HepG2 (cell line): ENCODE measurements at regions not wholly inside any gene's neighbourhood (a gene's known extent, or its start where the extent isn't known, plus 50 kb on each side); places are given as distances from the start of the nearest gene placed in this dataset.

ENCODE experiments used
- ATAC-seq: fragments of 200-7000 bp; cut with Tn5 transposase; 3 replicates; pipeline ENCODE4 v1.9.1; 2020; ENCODE audit warnings: mild to moderate bottlenecking, moderate library complexity
- BruUV-seq: library from RNA; stranded (reverse); fragments of 400-500 nt; replicated peaks from 2 replicates; lab custom pipeline; 2021; lab: Mats Ljungman, UMichigan
- CTCF ChIA-PET: fragments of 300-600 bp; formaldehyde crosslinking; extraction: SDS; loops from one replicate; lab custom pipeline; 2021; ENCODE audit warnings: low total read pairs, inconsistent platforms, low intra/inter-chr PET ratio; lab: Yijun Ruan, JAX
- POLR2A ChIA-PET: fragments of 350-600 bp; sonication (Branson Sonifier 250); formaldehyde crosslinking; loops from one replicate; lab custom pipeline; 2020; ENCODE audit warnings: antibody characterized with exemption, inconsistent platforms; lab: Yijun Ruan, JAX
- DNase-seq: peaks from one replicate; pipeline ENCODE4 v3.0.0-alpha.2; 2015; ENCODE audit warnings: low spot score
- FAIRE-seq: peaks from 3 replicates; lab custom pipeline; 2011; peaks lifted over from hg19 to GRCh38; lab: Jason Lieb, UNC
- H2AFZ ChIP-seq: one replicate; pipeline ENCODE4 v1.6.1; 2011; ENCODE audit warnings: low read length, inconsistent platforms
- H3K27ac ChIP-seq: fragments of 300-600 bp; 3 replicates; pipeline ENCODE4 v1.8.0; 2011; ENCODE audit warnings: mixed run types, mild to moderate bottlenecking, mixed read lengths, low read length, inconsistent platforms; ENCODE audit not compliant: insufficient read depth; ENCODE audit errors: extremely low read length
- H3K27me3 ChIP-seq, 2 experiments: fragments of 200-600 bp in 1 of 2; 2 replicates in 1 of 2; 3 replicates in 1 of 2; pipeline versions ENCODE4 v1.6.0 to v1.8.0; 2011; ENCODE audit warnings: low read length in 2 of 2, mild to moderate bottlenecking in 2 of 2, moderate library complexity in 2 of 2, inconsistent platforms in 1 of 2; ENCODE audit not compliant: insufficient read depth in 2 of 2, control insufficient read depth in 1 of 2
- H3K36me3 ChIP-seq, 2 experiments: fragments of 200-600 bp in 1 of 2; replicated peaks in 1 of 2; 2 replicates in 1 of 2; 3 replicates in 1 of 2; pipeline versions ENCODE4 v1.5.1 to v1.8.0; 2011; ENCODE audit warnings: low read length in 2 of 2, inconsistent platforms in 1 of 2; ENCODE audit not compliant: insufficient read depth in 2 of 2, control insufficient read depth in 1 of 2
- H3K4me1 ChIP-seq: 2 replicates; pipeline ENCODE4 v1.5.1; 2012; ENCODE audit warnings: low read length, inconsistent platforms; ENCODE audit not compliant: insufficient read depth
- H3K4me2 ChIP-seq: 2 replicates; pipeline ENCODE4 v1.6.0; 2011; ENCODE audit warnings: low read depth, low read length, inconsistent platforms
- H3K4me3 ChIP-seq, 3 experiments: fragments of 200-600 bp in 1 of 3; sonication (generic), shearing (Covaris generic) in 1 of 3; replicated peaks in 1 of 3; 2 replicates each; pipeline ENCODE4 v1.5.1; 2011 to 2016; ENCODE audit warnings: low read length in 3 of 3, inconsistent platforms in 2 of 3, low read depth in 2 of 3, mild to moderate bottlenecking in 2 of 3, control low read depth in 1 of 3, mixed read lengths in 1 of 3; ENCODE audit not compliant: insufficient read depth in 1 of 3
- H3K79me2 ChIP-seq: one replicate; pipeline ENCODE4 v1.6.1; 2011; ENCODE audit warnings: low read length, inconsistent platforms; ENCODE audit not compliant: insufficient read depth
- H3K9ac ChIP-seq: 2 replicates; pipeline ENCODE4 v1.6.0; 2011; ENCODE audit warnings: mild to moderate bottlenecking, low read depth, low read length, inconsistent platforms; ENCODE audit not compliant: insufficient read depth
- H3K9me3 ChIP-seq: 2 replicates; pipeline ENCODE4 v1.5.1; 2012; ENCODE audit warnings: mild to moderate bottlenecking, low read length
- H4K20me1 ChIP-seq: 2 replicates; pipeline ENCODE4 v1.6.0; 2011; ENCODE audit warnings: inconsistent platforms, mild to moderate bottlenecking, low read length, moderate library complexity; ENCODE audit not compliant: insufficient read depth
- GATAD2A ChIP-seq: IDR thresholded peaks from 2 replicates; pipeline ENCODE4 v1.6.1; 2016
- PHF20 ChIP-seq: sonication (generic); formaldehyde crosslinking; IDR thresholded peaks from 2 replicates; pipeline ENCODE4 v1.5.0; 2020; ENCODE audit warnings: mild to moderate bottlenecking, missing genetic modification reagents
- SALL1 ChIP-seq: sonication (generic); formaldehyde crosslinking; IDR thresholded peaks from 2 replicates; pipeline ENCODE4 v1.8.0; 2022; ENCODE audit warnings: mild to moderate bottlenecking, missing genetic modification reagents
- TSC22D2 ChIP-seq: sonication (generic); formaldehyde crosslinking; IDR thresholded peaks from 2 replicates; pipeline ENCODE4 v1.5.1; 2020; ENCODE audit warnings: missing genetic modification reagents, mild to moderate bottlenecking, borderline replicate concordance
- ZSCAN21 ChIP-seq: sonication (generic); formaldehyde crosslinking; IDR thresholded peaks from 2 replicates; pipeline ENCODE4 v1.8.0; 2022; ENCODE audit warnings: mild to moderate bottlenecking, missing genetic modification reagents, moderate library complexity, borderline replicate concordance
- WGBS: methylation state at CpG from one replicate; pipeline ENCODE4 v1.1.6; 2017; ENCODE audit warnings: low lambda C conversion rate; 5-methylcytosine and 5-hydroxymethylcytosine counted together
- in situ Hi-C: cut with HindIII; loops from 2 replicates; pipeline ENCODE4 v1.10.0; 2017; ENCODE audit warnings: low pct_unique_long_range_greater_than_20kb; ENCODE audit not compliant: extremely low pct_ligation_motif_present
- intact Hi-C: fragments of 100-400 bp; cut with micrococcal nuclease; formaldehyde crosslinking; loops from one replicate; pipeline ENCODE4 v1.10.0; 2022; ENCODE audit not compliant: unreplicated experiment
- TF ChIP-seq, protein P1 (sequence below): sonication (generic); formaldehyde crosslinking; IDR thresholded peaks from 2 replicates; pipeline ENCODE4 v1.4.0; 2020; ENCODE audit warnings: missing genetic modification reagents, borderline replicate concordance
- TF ChIP-seq, protein P2 (sequence below): sonication (generic); formaldehyde crosslinking; IDR thresholded peaks from 2 replicates; pipeline ENCODE4 v1.5.0; 2020; ENCODE audit warnings: mild to moderate bottlenecking, missing genetic modification reagents, borderline replicate concordance
- TF ChIP-seq, protein P3 (sequence below): sonication (generic); formaldehyde crosslinking; IDR thresholded peaks from 2 replicates; pipeline ENCODE4 v1.8.0; 2022; ENCODE audit warnings: low read depth, missing genetic modification reagents
- TF ChIP-seq, protein P4 (sequence below): IDR thresholded peaks from 2 replicates; pipeline ENCODE4 v1.6.1; 2016; ENCODE audit warnings: low read depth, borderline replicate concordance

DNA sequence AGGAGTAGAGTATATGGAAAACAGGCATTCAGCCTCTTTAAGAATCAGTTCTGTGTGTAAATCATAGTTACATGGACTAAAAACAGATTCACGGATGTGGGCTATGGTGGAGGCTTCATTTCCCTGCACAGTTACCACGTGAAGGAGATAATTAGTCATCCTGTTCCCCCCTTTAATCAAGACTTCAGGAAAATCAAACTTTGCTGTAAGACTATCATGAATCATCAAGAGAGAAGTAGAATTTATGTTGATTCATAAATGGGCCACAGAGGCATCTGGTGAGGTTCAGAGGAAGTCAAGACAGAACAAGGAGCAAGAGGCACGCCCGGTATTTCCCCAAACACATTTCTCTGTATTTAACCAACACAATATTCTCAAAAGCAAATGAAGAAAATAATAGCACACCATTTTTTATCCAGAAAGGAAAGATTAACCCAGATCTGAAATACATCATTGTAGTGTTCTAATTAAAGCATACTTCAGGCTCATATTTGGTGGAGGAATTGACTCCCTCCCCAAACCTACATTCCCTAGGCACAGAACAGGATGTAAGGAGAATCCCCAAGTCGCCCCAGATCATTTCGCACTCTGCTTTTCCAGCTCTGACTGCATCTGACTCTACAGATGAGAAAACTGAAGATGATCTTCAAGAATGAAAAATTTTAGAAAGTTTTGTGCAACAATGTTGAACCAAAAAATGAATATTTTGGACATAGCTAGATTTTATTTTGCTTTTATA, 175.8 kb upstream of the GAS1 start (continued):
- TF ChIP-seq, protein P1, sequence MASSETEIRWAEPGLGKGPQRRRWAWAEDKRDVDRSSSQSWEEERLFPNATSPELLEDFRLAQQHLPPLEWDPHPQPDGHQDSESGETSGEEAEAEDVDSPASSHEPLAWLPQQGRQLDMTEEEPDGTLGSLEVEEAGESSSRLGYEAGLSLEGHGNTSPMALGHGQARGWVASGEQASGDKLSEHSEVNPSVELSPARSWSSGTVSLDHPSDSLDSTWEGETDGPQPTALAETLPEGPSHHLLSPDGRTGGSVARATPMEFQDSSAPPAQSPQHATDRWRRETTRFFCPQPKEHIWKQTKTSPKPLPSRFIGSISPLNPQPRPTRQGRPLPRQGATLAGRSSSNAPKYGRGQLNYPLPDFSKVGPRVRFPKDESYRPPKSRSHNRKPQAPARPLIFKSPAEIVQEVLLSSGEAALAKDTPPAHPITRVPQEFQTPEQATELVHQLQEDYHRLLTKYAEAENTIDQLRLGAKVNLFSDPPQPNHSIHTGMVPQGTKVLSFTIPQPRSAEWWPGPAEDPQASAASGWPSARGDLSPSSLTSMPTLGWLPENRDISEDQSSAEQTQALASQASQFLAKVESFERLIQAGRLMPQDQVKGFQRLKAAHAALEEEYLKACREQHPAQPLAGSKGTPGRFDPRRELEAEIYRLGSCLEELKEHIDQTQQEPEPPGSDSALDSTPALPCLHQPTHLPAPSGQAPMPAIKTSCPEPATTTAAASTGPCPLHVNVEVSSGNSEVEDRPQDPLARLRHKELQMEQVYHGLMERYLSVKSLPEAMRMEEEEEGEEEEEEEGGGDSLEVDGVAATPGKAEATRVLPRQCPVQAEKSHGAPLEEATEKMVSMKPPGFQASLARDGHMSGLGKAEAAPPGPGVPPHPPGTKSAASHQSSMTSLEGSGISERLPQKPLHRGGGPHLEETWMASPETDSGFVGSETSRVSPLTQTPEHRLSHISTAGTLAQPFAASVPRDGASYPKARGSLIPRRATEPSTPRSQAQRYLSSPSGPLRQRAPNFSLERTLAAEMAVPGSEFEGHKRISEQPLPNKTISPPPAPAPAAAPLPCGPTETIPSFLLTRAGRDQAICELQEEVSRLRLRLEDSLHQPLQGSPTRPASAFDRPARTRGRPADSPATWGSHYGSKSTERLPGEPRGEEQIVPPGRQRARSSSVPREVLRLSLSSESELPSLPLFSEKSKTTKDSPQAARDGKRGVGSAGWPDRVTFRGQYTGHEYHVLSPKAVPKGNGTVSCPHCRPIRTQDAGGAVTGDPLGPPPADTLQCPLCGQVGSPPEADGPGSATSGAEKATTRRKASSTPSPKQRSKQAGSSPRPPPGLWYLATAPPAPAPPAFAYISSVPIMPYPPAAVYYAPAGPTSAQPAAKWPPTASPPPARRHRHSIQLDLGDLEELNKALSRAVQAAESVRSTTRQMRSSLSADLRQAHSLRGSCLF = no peak
- TF ChIP-seq, protein P2, sequence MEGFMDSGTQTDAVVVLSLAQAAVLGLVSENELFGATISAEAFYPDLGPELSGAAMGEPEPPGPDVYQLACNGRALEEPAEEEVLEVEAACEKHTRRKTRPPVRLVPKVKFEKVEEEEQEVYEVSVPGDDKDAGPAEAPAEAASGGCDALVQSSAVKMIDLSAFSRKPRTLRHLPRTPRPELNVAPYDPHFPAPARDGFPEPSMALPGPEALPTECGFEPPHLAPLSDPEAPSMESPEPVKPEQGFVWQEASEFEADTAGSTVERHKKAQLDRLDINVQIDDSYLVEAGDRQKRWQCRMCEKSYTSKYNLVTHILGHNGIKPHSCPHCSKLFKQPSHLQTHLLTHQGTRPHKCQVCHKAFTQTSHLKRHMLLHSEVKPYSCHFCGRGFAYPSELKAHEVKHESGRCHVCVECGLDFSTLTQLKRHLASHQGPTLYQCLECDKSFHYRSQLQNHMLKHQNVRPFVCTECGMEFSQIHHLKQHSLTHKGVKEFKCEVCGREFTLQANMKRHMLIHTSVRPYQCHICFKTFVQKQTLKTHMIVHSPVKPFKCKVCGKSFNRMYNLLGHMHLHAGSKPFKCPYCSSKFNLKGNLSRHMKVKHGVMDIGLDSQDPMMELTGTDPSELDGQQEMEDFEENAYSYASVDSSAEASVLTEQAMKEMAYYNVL (CRISPR knock-in tag) = no peak
- TF ChIP-seq SALL1 (CRISPR knock-in tag) = no peak
- no peak for TF ChIP-seq TSC22D2 (CRISPR knock-in tag)

DNA sequence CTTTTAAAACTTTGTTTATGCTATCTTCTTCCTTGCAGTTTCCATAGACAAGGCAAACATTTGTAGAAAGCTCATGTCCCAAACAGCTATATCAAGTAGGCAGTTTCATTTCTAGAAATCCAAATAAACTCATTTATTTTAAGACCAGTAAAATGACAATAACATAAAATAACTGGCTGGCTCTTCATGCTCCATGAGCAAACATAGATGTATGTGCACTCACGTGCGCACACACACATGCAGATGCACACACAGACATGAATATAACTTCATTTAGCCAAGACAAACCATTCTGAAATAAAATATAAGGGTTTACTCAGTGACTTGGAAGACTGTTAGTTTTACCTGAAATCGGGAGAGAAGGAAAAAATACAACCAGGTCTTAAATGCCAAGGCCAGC, 176.5 kb upstream of the GAS1 start:
- in situ Hi-C loops (no loop called here), intact Hi-C loops (no loop called here)
- no peak overlapping the region for H3K4me3 ChIP-seq
- H3K36me3 ChIP-seq = no peaks in the 10 kb centered on the region
- BruUV-seq = no TSS peak
- no peaks in the 10 kb centered on the region for H3K9me3 ChIP-seq
- no peaks in the 10 kb centered on the region; a peak in 1 of 5 replicates for H3K27me3 ChIP-seq
- POLR2A ChIA-PET = no interaction called here
- 17% methylated on average over 3 of the region's 3 CpGs for WGBS
- FAIRE-seq = no peak
- no peaks in the 10 kb centered on the region for H4K20me1 ChIP-seq
- H3K27ac ChIP-seq = no peak overlapping the region
- ATAC-seq = no peak
- no peak overlapping the region for H2AFZ ChIP-seq
- H3K4me1 ChIP-seq = no peaks in the 10 kb centered on the region; the same call in 1 of the 2 replicates
- no peak for DNase-seq
- CTCF ChIA-PET = no interaction called here
- H3K79me2 ChIP-seq = no peaks in the 10 kb centered on the region
- no peak overlapping the region for H3K4me2 ChIP-seq
- H3K9ac ChIP-seq = no peak overlapping the region
- TF ChIP-seq PHF20 (CRISPR knock-in tag) (no peak), ZSCAN21 (no peak), GATAD2A (CRISPR knock-in tag) (no peak)
- TF ChIP-seq, protein P3, sequence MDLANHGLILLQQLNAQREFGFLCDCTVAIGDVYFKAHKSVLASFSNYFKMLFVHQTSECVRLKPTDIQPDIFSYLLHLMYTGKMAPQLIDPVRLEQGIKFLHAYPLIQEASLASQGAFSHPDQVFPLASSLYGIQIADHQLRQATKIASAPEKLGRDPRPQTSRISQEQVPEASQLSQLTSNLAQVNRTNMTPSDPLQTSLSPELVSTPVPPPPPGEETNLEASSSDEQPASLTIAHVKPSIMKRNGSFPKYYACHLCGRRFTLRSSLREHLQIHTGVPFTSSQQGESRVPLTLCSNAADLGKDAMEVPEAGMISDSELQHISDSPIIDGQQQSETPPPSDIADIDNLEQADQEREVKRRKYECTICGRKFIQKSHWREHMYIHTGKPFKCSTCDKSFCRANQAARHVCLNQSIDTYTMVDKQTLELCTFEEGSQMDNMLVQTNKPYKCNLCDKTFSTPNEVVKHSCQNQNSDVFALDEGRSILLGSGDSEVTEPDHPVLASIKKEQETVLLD = no peak
- TF ChIP-seq, protein P4, sequence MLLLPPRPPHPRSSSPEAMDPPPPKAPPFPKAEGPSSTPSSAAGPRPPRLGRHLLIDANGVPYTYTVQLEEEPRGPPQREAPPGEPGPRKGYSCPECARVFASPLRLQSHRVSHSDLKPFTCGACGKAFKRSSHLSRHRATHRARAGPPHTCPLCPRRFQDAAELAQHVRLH (CRISPR knock-in tag) = no peak
